NCI-H524 treated with DMSO at 0.1 percent for 48 hours (cell line): ENCODE measurements at regions not wholly inside any gene's neighbourhood (a gene's known extent, or its start where the extent isn't known, plus 50 kb on each side); places are given as distances from the start of the nearest gene placed in this dataset.

ENCODE experiments used
- DNase-seq: peaks from one replicate; lab custom pipeline; 2025; lab: John Stamatoyannopoulos, UW

DNA sequence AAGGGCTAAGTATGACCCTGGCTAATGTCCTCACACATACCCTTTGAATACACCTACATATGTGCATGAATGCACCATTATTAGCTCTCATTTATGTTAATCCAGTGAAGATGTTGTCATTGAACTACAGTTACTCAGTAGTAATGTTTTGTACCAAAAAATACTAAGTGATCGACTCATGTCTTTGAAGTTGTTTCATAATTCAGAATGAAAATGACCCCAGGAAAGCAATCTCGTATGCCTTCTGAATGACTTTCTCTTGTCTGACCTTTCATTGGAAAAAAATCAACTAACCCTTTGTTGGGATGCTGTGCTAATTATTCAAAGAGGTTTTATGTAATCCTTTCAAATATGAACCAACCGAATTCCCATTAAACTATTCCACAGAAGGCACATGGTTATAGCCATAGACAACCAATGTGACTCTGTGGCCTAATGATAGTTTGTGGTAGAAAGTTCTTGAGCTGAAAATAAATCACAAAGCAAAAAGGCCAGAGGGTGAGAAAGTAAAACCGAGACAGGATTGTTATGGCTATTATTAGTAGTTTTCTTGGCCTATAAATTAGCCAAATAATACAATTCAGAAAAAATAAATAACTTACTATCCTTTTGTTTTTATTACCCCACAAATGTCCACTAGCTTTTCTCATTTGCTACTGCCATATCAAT is 86.8 kb upstream of the STARD13 start:
- DNase-seq = no peak

GRCh38 chr13:33373624-33374023 is 88.1 kb upstream of the STARD13 start:
- no peak for DNase-seq

DNA sequence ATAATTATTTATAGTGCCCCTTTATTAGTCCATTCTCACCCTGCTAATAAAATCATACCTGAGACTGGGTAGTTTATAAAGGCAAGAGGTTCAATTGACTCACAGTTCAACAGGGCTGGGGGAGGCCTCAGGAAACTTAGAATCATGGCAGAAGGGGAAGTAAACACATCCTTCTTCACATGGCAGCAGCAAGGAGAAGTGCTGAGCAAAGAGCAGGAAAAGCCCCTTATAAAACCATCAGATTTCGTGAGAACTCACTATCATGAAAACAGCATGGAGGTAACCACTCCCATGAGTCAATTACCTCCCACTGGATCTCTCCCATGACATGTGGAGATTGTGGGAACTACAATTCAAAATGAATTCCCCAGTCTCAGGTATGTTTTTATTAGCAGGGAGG is 89.9 kb upstream of the STARD13 start:
- DNase-seq = no peak

- no peak for DNase-seq
Observed at GRCh38 chr13:33376212-33376611, 90.7 kb upstream of the STARD13 start.

DNA sequence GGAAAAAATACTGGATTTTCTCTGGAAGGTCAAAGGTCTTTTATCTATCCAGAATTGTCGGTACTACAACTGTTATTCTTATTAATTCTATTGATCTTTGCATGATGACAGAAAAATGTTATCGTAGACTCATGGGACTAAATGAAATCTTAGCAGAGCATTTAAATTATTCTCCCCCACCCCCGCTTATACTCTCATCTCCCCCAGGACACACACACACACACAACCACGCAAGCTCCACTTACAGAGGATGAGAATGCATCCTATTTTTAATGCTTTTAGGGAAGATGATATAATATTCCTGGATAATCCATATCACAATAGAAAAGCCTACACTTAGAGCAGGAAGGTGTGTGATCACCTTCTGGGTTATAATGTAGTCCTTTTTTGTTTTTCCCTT is 91.9 kb upstream of the STARD13 start:
- DNase-seq = no peak

DNA sequence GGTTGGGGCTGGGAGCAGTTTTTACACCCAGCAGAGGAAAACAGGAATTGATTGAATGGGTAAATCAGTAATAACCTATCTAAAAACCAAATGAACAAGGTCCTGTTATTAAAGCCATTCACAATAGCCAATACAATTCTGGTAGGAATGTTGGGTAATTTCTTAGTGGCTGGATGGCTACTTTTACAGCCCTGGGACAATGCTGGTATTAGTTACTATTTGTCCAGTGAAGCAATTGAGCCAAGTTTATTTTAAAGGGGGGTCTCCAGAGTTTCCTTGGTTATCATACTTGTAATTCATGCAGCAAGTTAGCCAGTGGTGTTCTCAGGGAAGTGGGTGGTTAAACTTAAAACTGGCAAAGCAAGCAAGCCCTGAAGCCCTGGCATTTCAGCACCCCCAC is 92.3 kb upstream of the STARD13 start:
- no peak for DNase-seq

DNA sequence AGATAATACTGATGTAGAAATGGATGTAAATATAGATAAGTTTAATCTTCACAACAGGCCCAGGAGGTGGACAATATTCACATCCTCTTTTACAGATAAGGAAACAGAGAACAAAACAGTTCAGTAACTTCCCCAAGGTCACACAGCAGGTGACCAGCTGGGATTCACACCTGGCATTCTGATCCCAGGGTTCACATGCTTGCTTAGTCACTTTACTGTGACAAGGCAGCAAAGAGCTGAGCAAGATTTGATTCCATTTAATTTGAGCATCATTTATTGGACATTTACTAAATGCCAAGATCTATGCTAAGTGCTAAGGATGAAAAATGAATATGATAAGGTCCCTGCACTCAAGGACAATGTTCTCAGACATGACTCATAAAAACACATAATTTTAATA is 94.1 kb upstream of the STARD13 start:
- DNase-seq = no peak

- DNase-seq = no peak
Observed at GRCh38 chr13:33380487-33381079, 95.0 kb upstream of the STARD13 start.

DNA sequence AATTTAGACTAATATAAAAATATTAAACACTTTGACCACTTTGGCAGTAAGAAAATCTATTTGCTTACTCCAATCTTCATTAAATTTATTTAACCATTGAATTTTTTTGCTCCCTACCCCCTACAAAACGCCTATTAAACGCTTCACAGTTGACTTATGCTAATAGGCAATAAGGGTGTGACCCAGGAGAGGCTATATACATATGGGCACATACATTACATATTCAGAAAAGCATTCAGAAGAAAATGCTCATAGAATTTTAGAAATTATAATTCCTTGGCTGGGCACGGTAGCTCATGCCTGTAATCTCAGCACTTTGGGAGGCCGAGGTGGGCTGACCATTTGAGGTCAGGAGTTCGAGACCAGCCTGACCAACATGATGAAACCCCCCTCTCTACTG is 95.6 kb upstream of the STARD13 start:
- no peak for DNase-seq

GRCh38 chr13:33381906-33382305 is 96.4 kb upstream of the STARD13 start:
- DNase-seq = no peak

DNA sequence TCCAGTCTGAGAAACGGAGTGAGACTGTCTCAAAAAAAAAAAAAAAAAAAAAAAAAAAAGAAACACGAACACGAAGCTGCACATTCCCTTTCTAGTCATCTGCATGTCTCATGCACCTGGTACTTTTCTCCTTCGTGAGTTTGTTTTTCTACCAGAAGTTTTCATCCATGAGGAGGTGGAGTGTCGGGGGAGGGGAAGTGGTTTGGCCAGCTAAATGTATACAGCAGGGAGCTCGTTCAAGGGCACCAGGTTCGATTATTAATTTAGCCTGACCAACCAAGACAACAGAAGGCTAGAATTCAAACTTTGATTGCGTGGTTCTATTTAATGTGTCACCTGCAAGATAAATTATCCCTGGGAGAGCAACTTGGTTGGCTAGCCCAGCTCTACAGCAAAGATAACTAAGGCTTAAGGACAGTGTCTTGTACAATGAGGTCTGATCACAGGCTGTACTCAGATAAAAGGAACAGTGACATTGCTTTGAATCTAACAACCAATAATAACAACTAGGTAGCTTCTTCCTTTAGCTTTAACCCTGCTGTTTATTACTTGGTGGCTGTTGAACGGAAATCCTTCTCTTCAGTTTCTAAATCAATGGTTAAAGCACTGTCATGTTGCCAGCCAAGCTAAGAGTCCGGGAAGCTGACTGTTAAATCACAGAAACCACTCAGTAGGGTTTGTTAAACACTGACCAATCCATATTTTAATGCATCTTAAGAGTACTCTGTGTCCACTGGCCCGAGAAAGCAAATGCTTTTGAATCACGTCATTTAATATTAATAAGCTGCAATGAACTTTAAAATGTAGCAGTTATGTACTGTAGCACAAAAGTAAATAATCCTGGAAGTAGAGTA is 98.4 kb upstream of the STARD13 start:
- DNase-seq = no peak

- no peak for DNase-seq
Observed at GRCh38 chr13:33388286-33388998, 102.9 kb upstream of the STARD13 start.

GRCh38 chr13:33392794-33393405 is 107.3 kb upstream of the STARD13 start:
- no peak for DNase-seq

DNA sequence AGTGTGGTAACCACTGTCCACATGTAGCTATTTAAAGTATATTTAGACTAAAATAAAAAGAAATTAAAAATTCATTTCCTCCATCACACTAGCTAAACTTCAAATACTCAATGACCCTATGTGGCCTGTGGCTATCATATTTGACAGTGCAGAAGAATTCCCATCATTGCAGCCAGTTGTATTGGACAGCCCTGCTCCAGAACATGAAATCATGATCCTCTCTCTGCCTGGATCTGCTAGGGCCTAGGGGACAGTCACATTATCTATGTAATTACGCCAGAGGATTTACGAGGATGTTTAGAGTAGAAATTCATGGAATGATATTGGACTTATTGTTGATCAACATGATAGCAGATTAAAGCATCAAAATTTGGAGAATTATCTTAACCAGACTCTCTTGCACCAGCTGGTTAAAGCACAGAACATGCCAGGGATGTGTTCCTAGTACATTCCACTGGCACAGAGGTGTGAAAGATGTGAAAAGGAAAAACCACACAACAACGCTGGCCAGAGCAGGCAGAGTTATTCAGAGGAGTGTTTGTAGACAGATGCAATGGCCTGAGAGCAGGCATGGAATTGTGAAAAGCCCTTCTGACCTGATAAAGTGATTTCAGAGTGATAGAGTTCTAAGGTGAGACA is 108.9 kb upstream of the STARD13 start:
- no peak for DNase-seq

- no peak for DNase-seq
Observed at GRCh38 chr13:33401238-33401637, 115.7 kb upstream of the STARD13 start.

- DNase-seq = no peak
Observed at GRCh38 chr13:33402975-33403374, 117.4 kb upstream of the STARD13 start.

DNA sequence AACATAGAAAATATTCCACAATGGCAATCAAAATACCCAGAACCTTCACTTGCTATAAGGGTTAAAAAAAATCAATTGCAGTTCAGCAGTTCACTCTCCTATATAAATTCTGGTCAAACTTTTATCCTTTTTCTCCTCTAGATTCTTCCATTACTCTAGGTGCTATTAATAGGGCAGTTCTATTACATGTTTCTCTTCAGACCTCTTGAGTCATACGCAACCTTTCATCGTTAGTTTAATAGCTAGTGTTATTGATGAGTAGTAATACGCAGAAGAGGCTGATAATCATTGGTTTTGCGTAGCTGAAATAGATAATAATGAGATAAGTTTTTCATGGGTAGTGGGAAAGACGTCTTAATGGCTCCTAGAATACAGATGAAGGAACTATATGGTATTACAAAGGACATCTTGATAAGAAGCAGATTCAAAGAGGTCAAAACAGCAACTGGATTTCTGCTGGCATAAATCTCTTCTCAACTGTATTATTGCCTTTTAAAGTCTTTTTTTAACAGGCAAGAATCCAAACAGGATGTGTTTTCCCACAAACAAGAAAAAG is 118.3 kb upstream of the STARD13 start:
- DNase-seq = no peak

GRCh38 chr13:33405371-33405770 is 119.8 kb upstream of the STARD13 start:
- no peak for DNase-seq

DNA sequence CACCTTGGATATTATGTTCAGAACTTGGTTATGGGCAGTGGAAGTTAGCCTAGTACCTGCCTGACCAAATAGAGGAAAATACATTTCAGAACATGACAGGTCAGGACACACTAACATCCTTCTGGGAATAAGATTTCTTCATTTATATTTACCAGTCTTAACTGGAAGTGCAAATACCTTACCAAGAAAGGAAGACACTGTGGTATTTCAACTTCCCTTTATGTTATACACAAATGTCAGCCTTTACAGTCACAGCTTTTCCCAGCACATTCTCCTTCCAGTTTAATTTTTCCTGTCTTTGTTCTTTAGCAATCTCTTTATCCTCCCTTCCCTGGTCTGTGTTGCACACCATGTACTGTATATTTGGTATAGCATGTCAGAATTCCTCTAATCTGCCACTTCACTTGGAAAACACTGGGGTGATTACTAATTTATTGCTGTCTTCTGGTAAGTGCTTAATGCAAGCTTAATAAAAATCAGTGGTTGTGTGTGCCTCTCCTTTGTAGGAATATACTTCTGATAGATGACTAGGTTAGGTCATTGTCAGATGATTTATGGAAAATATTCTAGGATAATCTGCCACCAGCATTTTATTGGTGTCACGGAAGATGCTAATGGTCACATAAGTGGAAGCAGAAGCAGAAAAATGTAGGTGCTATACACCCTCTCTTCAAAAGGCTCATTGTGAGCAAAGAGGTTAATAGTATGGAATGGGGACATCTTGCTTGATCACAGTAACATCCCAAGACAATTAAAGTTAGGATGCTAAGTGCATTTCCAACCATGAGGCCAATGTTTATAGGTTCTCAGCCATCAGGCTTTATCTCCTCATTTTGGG is 124.3 kb upstream of the STARD13 start:
- no peak for DNase-seq

DNA sequence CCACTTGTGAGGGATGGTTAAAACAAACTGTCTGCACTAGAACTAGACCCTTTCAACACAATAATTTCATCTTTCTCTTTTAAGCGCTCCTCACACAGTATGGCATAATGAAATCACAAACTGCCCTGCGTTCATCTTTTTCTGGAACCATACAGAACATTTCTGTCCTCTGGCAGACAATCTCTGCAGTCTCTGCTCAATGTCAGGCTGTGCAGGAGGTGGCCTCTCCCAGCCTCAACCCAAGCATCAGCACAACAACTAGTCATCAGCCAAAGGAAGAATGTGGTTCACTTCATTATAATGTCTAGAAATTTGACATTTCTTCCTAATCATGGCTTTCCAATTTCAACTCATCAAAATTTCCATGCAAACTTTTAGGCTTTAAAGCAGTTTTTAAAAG is 125.1 kb upstream of the STARD13 start:
- DNase-seq = no peak
